Jurkat, Clone E6-1 (cell line): ENCODE measurements at regions not wholly inside any gene's neighbourhood (a gene's known extent, or its start where the extent isn't known, plus 50 kb on each side); places are given as distances from the start of the nearest gene placed in this dataset.
A peak's percentile ranks its signal among the peaks of the same experiment; 100 is the strongest.

Experiments used
- DNase-seq: peaks from one replicate; pipeline ENCODE4 v3.0.0-alpha.2; 2011; ENCODE audit warnings: low read depth, low spot score
- H3K4me3 ChIP-seq: 2 replicates; pipeline ENCODE4 v1.5.1; 2011; ENCODE audit warnings: mild to moderate bottlenecking, low read length, control low read depth, moderate library complexity

- no peak overlapping the region for H3K4me3 ChIP-seq
- DNase-seq = no peak
Measured at GRCh38 chr7:46022397-46022796, 101.3 kb upstream of the IGFBP3 start.

DNA sequence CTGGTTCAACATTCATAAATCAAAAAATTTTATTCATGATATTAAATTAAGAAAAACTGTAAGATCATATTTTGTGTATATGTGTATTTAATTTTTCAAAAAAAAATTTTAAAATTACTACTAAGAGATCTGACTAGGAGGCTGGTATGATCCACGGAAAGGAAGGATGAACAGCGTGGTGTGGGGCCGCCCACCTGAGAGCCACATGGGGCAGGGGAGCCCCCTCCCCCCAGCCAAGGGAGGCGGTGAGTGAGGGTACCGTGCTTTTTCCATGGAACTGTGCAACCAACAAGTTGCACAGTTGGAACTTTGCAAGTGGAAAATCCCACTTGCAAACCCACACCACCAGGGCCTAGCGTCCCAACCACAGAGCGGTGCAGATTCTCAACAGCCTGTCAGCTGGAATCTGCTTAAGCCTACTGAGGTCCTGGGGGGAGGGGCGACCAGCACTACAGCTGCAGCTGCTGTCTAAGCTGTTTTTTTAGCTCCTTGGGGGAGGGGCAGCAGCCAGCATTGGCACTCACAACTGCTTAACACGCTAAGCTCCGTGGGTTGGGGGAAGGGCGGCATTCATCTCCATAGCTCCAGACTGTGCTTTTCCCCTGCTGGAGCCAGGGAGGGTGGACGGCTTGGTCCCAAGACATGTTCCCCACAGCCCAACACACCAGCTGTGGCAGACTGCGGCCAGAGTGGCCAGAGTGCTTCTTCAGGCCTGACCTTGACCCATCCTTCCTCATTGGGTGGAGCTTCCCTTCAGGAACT, 94.2 kb upstream of the IGFBP3 start:
- peak overlapping the region; percentile 31 for H3K4me3 ChIP-seq
- DNase-seq = peak; percentile 93

DNA sequence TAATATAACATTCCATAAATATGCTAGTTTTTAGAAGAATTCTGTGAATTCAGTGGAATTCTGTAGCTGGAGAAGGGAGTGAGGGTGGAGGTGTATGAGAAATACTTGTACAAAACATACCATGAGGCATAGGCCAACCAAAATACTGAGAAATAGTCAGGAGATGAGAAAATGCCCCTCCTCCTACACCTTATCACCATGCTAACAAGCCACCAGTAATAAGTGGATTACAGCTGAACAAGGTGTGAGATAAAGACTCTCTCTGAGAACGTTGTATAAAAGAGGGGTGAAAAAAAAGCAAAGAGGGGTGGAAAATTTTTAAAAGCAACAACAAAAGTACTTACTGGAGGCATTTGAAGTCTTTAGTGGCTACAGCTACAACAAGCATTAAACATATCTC, 90.4 kb upstream of the IGFBP3 start:
- no peak overlapping the region for H3K4me3 ChIP-seq
- no peak for DNase-seq

DNA sequence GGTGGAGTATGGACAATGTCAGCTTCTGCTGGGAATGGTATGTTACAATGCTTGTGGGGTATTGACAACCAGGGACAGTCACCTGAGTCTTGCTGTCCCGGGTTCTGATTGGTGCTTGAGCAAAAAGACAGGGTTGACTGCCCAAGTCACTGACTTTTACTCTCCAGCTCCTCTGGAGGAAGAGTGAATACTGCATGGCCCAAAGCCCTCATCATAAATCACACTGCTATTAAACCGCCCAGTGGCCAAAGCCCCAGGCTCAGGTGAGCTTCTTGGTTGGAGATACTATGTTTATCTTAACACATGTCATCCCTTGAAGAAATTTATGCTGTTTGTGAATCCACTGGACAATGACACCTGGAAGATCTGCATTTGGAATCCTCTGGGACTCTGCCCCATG, 90.0 kb upstream of the IGFBP3 start:
- DNase-seq = no peak
- H3K4me3 ChIP-seq = no peak overlapping the region

DNA sequence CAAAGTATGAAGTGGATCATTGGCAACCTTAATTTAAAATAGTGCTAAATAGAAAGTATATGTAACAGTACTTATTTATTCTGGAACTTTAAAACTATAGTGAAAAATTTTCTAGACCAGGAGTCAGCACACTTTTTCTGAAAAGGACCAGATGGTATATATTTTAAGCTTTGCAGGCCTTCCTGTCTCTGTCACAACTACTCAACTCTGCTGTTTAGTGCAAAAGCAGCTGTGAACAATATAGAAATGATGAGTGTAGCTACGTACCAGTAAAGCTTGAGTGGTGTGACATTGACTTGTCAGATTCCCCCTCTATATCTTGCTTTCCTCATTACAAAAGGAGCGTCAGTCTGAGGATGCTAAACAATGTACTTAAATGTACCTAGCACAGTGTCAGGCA, 88.1 kb upstream of the IGFBP3 start:
- no peak overlapping the region for H3K4me3 ChIP-seq
- DNase-seq = no peak

- DNase-seq = no peak
Measured at GRCh38 chr7:46007990-46008643, 87.0 kb upstream of the IGFBP3 start.

DNA sequence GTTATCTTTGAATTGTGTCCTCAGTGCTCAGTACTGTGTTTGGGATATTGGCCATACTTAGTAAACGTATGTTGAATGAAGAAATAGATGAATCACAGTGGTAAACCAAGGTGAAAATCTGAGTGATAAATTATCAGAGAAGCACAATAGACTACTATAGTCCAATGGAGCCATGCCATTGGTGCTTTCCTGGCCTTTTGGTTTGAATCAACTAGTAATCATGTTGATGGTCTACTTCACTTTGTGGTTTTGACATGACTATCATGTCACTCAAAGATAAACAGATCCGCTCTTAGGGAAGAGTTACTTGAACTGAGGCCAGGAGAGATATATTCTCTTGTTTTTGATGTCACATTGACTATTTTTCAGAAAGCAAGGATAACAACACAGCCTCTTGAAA, 86.1 kb upstream of the IGFBP3 start:
- no peak for DNase-seq
- H3K4me3 ChIP-seq = no peak overlapping the region

More at GRCh38 chr7:46007990-46008643, 87.0 kb upstream of the IGFBP3 start:
- no peak overlapping the region for H3K4me3 ChIP-seq

GRCh38 chr7:46006723-46007122, 85.7 kb upstream of the IGFBP3 start:
- no peak overlapping the region for H3K4me3 ChIP-seq
- DNase-seq = no peak

DNA sequence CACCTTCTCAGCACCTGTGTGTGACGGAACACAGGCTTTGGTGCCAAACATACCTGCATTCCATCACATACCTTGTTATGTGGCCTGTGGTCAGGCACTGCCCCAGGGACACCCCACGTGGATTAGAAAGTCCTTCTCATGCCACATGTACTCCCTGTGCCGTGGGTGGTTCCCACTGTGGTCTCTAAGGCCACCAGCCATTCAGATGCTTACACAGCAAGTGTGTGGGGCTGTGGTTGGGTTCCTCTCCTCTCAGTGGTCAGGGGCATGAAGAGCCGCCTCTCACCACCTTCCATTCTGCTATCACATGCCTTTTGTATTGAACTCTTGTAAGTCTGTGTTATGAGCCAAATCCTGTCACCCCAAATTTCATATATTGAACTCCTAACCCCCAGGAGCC, 85.1 kb upstream of the IGFBP3 start:
- no peak overlapping the region for H3K4me3 ChIP-seq
- no peak for DNase-seq

DNA sequence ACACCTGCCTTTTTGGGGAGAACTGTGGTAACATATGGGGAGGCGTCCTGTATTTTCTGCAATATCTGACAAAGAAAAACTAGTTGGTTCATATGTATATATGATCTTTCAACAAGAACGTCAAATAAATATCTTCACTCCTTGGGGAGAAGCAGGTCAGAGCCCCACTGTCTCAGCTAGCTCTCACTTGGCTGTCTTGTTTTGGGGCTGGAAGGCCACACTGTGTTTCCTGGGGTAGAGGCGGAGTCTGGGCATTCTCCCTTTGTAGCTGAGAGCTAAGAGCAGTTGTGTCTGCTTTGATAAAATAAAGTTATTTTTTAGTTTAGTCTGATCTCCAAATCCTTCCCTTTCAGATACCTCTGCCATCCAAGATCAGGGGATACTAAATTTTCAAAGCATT, 83.9 kb upstream of the IGFBP3 start:
- DNase-seq = no peak

GRCh38 chr7:46003896-46004875, 83.1 kb upstream of the IGFBP3 start:
- no peak for DNase-seq
- H3K4me3 ChIP-seq = no peak overlapping the region

More for the DNA sequence above, 83.9 kb upstream of the IGFBP3 start:
- H3K4me3 ChIP-seq = no peak overlapping the region

DNA sequence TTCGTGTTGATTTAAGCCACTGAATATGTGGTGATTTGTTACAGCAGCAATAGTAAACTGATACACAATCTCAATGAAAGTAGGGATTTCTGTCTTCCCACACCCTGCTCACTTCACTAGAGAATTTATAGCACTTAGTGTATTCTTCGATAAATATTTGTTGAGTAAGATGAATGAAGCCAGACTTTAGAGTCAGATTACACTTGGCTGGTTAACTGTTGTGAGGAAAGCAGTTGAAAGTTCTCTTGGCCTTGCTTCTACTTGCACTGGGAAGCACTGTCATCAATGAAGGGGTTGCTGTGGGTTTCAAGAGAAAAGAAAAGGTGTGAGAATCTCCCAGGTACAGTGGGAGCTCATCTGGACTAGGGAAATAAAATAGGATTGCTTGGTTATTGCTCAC, 82.1 kb upstream of the IGFBP3 start:
- no peak for DNase-seq

GRCh38 chr7:46000513-46000912, 79.4 kb upstream of the IGFBP3 start:
- DNase-seq = no peak
- H3K4me3 ChIP-seq = no peak overlapping the region

More for the DNA sequence above, 82.1 kb upstream of the IGFBP3 start:
- H3K4me3 ChIP-seq = no peak overlapping the region

DNA sequence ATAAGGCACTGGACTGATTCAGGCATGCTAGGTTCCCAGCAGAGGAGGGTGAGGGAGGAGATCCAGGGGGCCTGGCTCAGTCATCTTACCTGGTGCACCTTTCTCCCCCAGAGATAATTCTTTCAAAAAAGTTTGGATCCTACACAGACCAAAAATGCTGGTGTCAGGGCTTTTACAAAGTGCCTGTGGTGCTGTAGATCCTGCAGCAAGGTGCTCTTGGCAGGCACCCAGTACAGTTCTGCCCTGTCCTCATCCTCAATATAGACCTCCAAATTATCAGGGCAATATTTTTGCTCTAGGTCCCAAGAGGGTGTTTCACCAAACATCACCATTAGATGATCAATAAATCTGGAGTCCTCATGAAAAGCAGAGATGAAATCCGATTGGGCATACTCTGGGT, 78.5 kb upstream of the IGFBP3 start:
- no peak for DNase-seq
- no peak overlapping the region for H3K4me3 ChIP-seq

- no peak overlapping the region for H3K4me3 ChIP-seq
- no peak for DNase-seq
Measured at GRCh38 chr7:45998506-45998905, 77.4 kb upstream of the IGFBP3 start.

- no peak for DNase-seq
Measured at GRCh38 chr7:45993621-45994020, 72.5 kb upstream of the IGFBP3 start.

DNA sequence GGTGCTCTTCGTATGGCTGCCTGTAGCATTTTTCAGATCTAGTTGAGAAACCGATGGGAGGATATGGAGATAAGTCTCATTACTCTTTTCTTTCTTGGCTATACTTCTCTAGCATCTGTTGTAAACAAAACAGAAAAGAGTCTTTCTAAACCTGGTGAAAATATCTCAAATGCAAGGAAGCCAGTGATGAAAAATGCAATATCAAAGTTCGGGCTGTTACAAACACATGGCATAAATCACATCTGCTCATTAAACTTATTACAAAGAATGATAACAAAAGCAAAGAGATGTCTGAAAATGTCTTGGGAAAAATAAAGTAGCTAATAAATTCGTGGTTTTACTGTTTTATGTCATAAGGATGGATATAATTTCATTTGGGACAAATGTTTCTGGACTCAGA, 71.8 kb upstream of the IGFBP3 start:
- no peak overlapping the region for H3K4me3 ChIP-seq
- no peak for DNase-seq

More at GRCh38 chr7:45993621-45994020, 72.5 kb upstream of the IGFBP3 start:
- no peak overlapping the region for H3K4me3 ChIP-seq

- no peak for DNase-seq
- H3K4me3 ChIP-seq = no peak overlapping the region
Measured at GRCh38 chr7:45990276-45990675, 69.2 kb upstream of the IGFBP3 start.

DNA sequence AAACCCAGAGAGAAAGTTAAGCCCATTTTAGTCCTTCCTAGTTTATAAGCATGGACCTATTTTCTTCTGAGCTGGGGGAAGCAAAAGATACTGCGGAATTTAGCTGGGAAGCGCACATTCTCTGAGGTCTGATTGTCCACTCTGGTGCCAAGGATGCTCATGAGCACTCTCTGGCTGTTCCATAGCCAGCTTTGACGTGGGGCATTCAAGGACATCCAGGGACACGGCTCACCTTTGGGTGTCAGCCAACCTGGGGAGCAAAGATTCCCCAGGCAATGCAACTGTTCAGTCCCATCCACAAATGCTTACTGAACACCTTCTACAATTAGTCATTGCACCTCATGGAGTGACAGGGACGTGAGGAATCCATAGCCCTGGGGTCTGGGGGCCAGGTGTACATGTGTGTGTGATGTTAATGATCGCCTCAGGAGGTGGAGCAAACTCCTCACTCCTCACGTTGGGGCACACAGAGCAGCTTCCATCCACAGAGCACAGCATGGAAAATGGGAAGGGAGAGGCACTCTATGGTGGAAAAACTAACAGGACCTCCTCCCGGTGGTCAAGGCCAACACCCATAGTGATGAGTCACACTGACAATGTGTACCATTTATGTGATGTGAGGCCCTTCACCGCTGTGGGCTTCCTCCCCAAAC, 67.5 kb upstream of the IGFBP3 start:
- H3K4me3 ChIP-seq = no peak overlapping the region
- no peak for DNase-seq
